Activated CD8-positive, alpha-beta T cell treated with anti-CD3 and anti-CD28 coated beads for 36 hours (primary cell): ENCODE measurements at regions not wholly inside any gene's neighbourhood (a gene's known extent, or its start where the extent isn't known, plus 50 kb on each side); places are given as distances from the start of the nearest gene placed in this dataset.

Experiments used
- ATAC-seq: fragments of 200-7000 bp; cut with Tn5 transposase; one replicate; pipeline ENCODE4 v1.10.0; 2021; ENCODE audit warnings: mild to moderate bottlenecking, moderate library complexity
- CTCF ChIA-PET: fragments of 350-600 bp; sonication (Branson Sonifier 250); formaldehyde crosslinking; loops from one replicate; lab custom pipeline; 2021; ENCODE audit warnings: antibody characterized with exemption; lab: Charles Lee
- POLR2A ChIA-PET: fragments of 350-600 bp; sonication (Branson Sonifier 250); formaldehyde crosslinking; loops from one replicate; lab custom pipeline; 2021; ENCODE audit warnings: antibody characterized with exemption; lab: Charles Lee
- DNase-seq: peaks from one replicate; pipeline ENCODE4 v3.0.0-alpha.2; 2020
- H3K27ac Mint-ChIP-seq: one replicate; pipeline ENCODE4 v1.8.0; 2021; ENCODE audit warnings: mild to moderate bottlenecking, mixed read lengths
- H3K27me3 Mint-ChIP-seq: one replicate; pipeline ENCODE4 v1.8.0; 2021; ENCODE audit warnings: mixed read lengths
- H3K36me3 Mint-ChIP-seq: one replicate; pipeline ENCODE4 v1.8.0; 2021; ENCODE audit warnings: low read depth, mixed read lengths
- H3K4me1 Mint-ChIP-seq: one replicate; pipeline ENCODE4 v1.8.0; 2021; ENCODE audit warnings: low read depth, mixed read lengths
- H3K4me3 Mint-ChIP-seq: one replicate; pipeline ENCODE4 v1.8.0; 2021; ENCODE audit warnings: mild to moderate bottlenecking, moderate library complexity, mixed read lengths
- H3K9me3 Mint-ChIP-seq: one replicate; pipeline ENCODE4 v1.8.0; 2021; ENCODE audit warnings: mixed read lengths
- intact Hi-C: fragments of 100-400 bp; cut with micrococcal nuclease; formaldehyde crosslinking; loops from one replicate; pipeline ENCODE4 v1.10.0; 2022
- TF ChIP-seq, protein P1 (sequence below): fragments of 200-600 bp; IDR thresholded peaks from one replicate; pipeline ENCODE4 v1.8.0; 2022; ENCODE audit warnings: antibody characterized with exemption, mild to moderate bottlenecking

DNA sequence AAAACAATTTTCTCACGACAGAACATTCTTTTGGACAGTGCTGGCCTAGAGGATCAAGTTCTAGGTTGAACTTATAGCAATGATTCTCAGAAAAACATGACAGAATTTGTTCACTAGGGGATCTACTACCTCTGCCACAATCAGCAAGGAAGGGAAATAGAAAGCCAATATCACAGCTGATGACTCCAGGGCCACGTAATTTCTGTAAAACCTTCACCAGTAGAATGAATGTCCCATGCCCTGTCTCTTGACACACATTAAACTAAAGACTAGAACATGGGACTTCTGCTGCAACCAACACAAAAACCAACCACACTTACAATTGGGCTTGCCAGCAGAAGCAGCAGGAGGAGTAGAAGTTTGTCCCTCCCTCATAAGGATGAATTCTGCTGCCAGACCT, 86.0 kb upstream of the NPFFR2 start:
- TF ChIP-seq, protein P1, sequence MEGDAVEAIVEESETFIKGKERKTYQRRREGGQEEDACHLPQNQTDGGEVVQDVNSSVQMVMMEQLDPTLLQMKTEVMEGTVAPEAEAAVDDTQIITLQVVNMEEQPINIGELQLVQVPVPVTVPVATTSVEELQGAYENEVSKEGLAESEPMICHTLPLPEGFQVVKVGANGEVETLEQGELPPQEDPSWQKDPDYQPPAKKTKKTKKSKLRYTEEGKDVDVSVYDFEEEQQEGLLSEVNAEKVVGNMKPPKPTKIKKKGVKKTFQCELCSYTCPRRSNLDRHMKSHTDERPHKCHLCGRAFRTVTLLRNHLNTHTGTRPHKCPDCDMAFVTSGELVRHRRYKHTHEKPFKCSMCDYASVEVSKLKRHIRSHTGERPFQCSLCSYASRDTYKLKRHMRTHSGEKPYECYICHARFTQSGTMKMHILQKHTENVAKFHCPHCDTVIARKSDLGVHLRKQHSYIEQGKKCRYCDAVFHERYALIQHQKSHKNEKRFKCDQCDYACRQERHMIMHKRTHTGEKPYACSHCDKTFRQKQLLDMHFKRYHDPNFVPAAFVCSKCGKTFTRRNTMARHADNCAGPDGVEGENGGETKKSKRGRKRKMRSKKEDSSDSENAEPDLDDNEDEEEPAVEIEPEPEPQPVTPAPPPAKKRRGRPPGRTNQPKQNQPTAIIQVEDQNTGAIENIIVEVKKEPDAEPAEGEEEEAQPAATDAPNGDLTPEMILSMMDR: no peak
- H3K9me3 Mint-ChIP-seq: peaks cover 20% of the 10 kb centered on the region
- ATAC-seq (no peak), DNase-seq (no peak)
- no peaks in the 10 kb centered on the region for H3K36me3 Mint-ChIP-seq
- no peak overlapping the region for H3K4me3 Mint-ChIP-seq
- H3K4me1 Mint-ChIP-seq: no peaks in the 10 kb centered on the region
- H3K27ac Mint-ChIP-seq: no peak overlapping the region
- ChIA-PET POLR2A (no interaction called here), CTCF (no interaction called here)
- intact Hi-C loops: no loop called here
- H3K27me3 Mint-ChIP-seq: no peaks in the 10 kb centered on the region

DNA sequence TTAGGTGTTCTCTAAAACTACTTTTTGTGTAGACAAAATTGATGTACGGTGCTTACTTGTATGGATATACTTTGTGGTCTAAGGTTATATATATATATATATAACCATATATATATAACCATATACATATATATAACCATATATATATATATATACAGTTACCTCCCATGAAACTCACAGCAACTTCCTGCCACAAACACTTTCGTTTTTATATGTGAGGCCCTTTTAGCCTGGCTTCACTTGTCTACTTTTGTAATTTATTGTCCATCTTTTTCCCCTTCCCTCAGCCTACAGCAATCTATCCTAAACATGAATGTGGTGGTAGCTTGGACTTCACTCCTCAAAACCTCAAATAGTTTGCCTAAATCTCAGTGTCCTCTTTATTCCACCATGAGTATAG, 72.8 kb upstream of the NPFFR2 start:
- ChIA-PET CTCF (no interaction called here), POLR2A (no interaction called here)
- Mint-ChIP-seq H3K36me3 (no peaks in the 10 kb centered on the region), H3K27me3 (no peaks in the 10 kb centered on the region), H3K4me1 (no peaks in the 10 kb centered on the region), H3K27ac (no peak overlapping the region), H3K4me3 (no peak overlapping the region), H3K9me3 (no peaks in the 10 kb centered on the region)
- ATAC-seq (no peak), DNase-seq (no peak)
- intact Hi-C loops: no loop called here
- TF ChIP-seq, protein P1: no peak

DNA sequence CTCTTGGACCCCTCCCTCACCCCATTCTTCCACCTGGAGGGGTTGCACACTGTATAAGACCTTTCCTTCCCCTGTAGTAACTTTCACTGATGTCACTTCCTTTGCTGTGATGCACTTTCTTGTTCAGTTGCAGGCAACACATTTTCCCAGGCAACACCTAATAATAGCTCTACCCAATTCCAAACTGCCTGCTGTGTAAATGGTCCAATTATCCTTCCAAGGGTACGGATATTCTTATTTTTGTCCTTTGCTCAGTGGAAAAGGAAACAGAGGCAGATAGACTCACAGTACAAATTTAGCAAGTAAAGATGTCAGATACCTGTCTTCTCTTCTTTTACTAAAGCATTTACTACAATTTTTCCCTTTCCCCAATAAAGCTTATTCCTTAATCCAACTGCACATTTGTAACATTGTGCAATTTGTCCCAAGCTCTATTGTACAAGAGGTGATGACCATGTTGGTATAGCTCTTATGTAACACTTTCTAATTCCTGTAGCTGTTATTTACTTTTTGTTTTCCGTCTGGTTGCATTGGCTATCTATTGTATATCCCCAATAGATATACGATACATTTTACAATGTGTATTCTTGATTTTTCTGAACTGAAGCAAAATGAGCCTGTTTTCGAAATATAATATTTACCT, 69.1 kb upstream of the NPFFR2 start:
- Mint-ChIP-seq H3K36me3 (no peaks in the 10 kb centered on the region), H3K27ac (no peak overlapping the region), H3K9me3 (no peaks in the 10 kb centered on the region), H3K4me1 (no peaks in the 10 kb centered on the region), H3K27me3 (no peaks in the 10 kb centered on the region), H3K4me3 (no peak overlapping the region)
- ATAC-seq: no peak
- DNase-seq: no peak
- TF ChIP-seq, protein P1: no peak
- CTCF ChIA-PET: no interaction called here
- POLR2A ChIA-PET: no interaction called here
- intact Hi-C loops: no loop called here

GRCh38 chr4:71974681-71975080, 57.1 kb upstream of the NPFFR2 start:
- intact Hi-C loops: no loop called here
- TF ChIP-seq, protein P1: no peak
- CTCF ChIA-PET: no interaction called here

DNA sequence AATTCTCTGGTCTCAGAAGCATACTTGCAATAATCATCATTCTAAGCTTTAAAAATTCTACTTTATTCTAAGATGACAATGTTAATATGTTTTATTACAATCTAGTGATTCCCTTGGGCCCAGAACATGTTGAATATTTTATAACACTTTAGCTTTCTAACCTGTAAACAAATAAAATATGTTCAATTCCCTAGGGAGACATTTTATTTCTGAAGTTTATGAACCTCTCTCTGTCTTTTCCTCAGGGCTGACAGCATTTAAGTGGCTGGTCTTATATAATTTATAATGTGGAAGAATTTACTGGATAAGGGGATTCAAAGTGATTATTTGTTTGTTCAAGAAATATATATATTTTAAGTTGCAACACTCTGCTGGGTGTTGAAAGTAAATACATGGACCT, 55.3 kb upstream of the NPFFR2 start:
- H3K27me3 Mint-ChIP-seq: no peaks in the 10 kb centered on the region
- POLR2A ChIA-PET: no interaction called here
- CTCF ChIA-PET: no interaction called here
- H3K9me3 Mint-ChIP-seq: no peaks in the 10 kb centered on the region
- no peaks in the 10 kb centered on the region for H3K36me3 Mint-ChIP-seq
- DNase-seq: no peak
- TF ChIP-seq, protein P1: no peak
- intact Hi-C loops: no loop called here
- H3K4me3 Mint-ChIP-seq: no peak overlapping the region
- H3K27ac Mint-ChIP-seq: no peak overlapping the region
- no peak for ATAC-seq
- no peaks in the 10 kb centered on the region for H3K4me1 Mint-ChIP-seq

More at GRCh38 chr4:71974681-71975080, 57.1 kb upstream of the NPFFR2 start:
- Mint-ChIP-seq H3K27ac (no peak overlapping the region), H3K4me3 (no peak overlapping the region), H3K36me3 (no peaks in the 10 kb centered on the region), H3K4me1 (no peaks in the 10 kb centered on the region), H3K27me3 (no peaks in the 10 kb centered on the region), H3K9me3 (peaks cover 1% of the 10 kb centered on the region)
- ATAC-seq: no peak
- POLR2A ChIA-PET: no interaction called here
- DNase-seq: no peak
